K562 (cell line): ENCODE measurements at regions not wholly inside any gene's neighbourhood (a gene's known extent, or its start where the extent isn't known, plus 50 kb on each side); places are given as distances from the start of the nearest gene placed in this dataset.

Experiments used
- ATAC-seq: fragments of 200-7000 bp; cut with Tn5 transposase; 3 replicates; pipeline ENCODE4 v1.9.1; 2020; ENCODE audit warnings: moderate library complexity
- BruUV-seq: library from RNA; stranded (reverse); fragments of 400-500 nt; replicated peaks from 2 replicates; lab custom pipeline; 2021; lab: Mats Ljungman, UMichigan
- CTCF ChIA-PET: fragments of 300-600 bp; formaldehyde crosslinking; extraction: SDS; loops from one replicate; lab custom pipeline; 2021; ENCODE audit warnings: low intra/inter-chr PET ratio; lab: Yijun Ruan, JAX
- POLR2A ChIA-PET: fragments of 300-600, 350-650 bp; sonication (Branson Sonifier 250); formaldehyde crosslinking; extraction: SDS; loops from one replicate; lab custom pipeline; 2021; ENCODE audit warnings: antibody characterized with exemption, inconsistent platforms; lab: Yijun Ruan, JAX
- DNase-seq, 4 experiments: peaks; one replicate each; pipeline versions ENCODE4 v3.0.0 to v3.0.0-alpha.2; 2011 to 2018; ENCODE audit warnings: low spot score in 3 of 4, mixed read lengths in 3 of 4; ENCODE audit errors: extremely low read depth in 1 of 4
- FAIRE-seq: peaks from 2 replicates; lab custom pipeline; 2011; peaks lifted over from hg19 to GRCh38; lab: Jason Lieb, UNC
- H2AFZ ChIP-seq: 2 replicates; pipeline ENCODE4 v1.6.0; 2011; ENCODE audit warnings: low read depth, low read length, control low read depth, inconsistent platforms
- H3K27ac ChIP-seq: fragments of 200-600 bp; 3 replicates; pipeline ENCODE4 v1.8.0; 2011; ENCODE audit warnings: low read depth, mild to moderate bottlenecking, control low read depth, inconsistent platforms, low read length, moderate library complexity, mixed read lengths; ENCODE audit errors: extremely low read depth
- H3K27me3 ChIP-seq, 2 experiments: fragments of 300-600 bp in 1 of 2; 2 replicates in 1 of 2; 3 replicates in 1 of 2; pipeline versions ENCODE4 v1.6.0 to v1.8.0; 2011; ENCODE audit warnings: inconsistent platforms in 2 of 2, low read length in 2 of 2, mild to moderate bottlenecking in 1 of 2, mixed read lengths in 1 of 2, moderate library complexity in 1 of 2; ENCODE audit not compliant: control insufficient read depth in 2 of 2, insufficient read depth in 2 of 2
- H3K36me3 ChIP-seq: fragments of 300-600 bp; 3 replicates; pipeline ENCODE4 v1.8.0; 2011; ENCODE audit warnings: mild to moderate bottlenecking, low read length, inconsistent platforms; ENCODE audit not compliant: control insufficient read depth, insufficient read depth
- H3K4me1 ChIP-seq, 2 experiments: fragments of 200-600 bp in 1 of 2; replicated peaks in 1 of 2; 2 replicates in 1 of 2; 3 replicates in 1 of 2; pipeline versions ENCODE4 v1.5.1 to v1.8.0; 2011; ENCODE audit warnings: inconsistent platforms in 2 of 2, low read length in 2 of 2, mild to moderate bottlenecking in 1 of 2, mixed read lengths in 1 of 2, moderate library complexity in 1 of 2; ENCODE audit not compliant: control insufficient read depth in 2 of 2, insufficient read depth in 2 of 2
- H3K4me2 ChIP-seq: 2 replicates; pipeline ENCODE4 v1.6.1; 2011; ENCODE audit warnings: low read length, control low read depth, inconsistent platforms, mixed read lengths; ENCODE audit not compliant: insufficient read depth
- H3K4me3 ChIP-seq: fragments of 200-600 bp; sonication (generic), shearing (Covaris generic); 2 replicates; pipeline ENCODE4 v1.5.1; 2016; ENCODE audit warnings: control low read depth, inconsistent platforms
- H3K79me2 ChIP-seq: fragments of 200-600 bp; 3 replicates; pipeline ENCODE4 v1.8.0; 2011; ENCODE audit warnings: low read length, inconsistent platforms; ENCODE audit not compliant: control insufficient read depth, insufficient read depth
- H3K9ac ChIP-seq, 2 experiments: 2 replicates each; pipeline versions ENCODE4 v1.6.0 to v1.6.1; 2011; ENCODE audit warnings: low read depth in 2 of 2, low read length in 2 of 2, control low read depth in 1 of 2, inconsistent platforms in 1 of 2, mild to moderate bottlenecking in 1 of 2, mixed read lengths in 1 of 2; ENCODE audit not compliant: insufficient read depth in 1 of 2
- H3K9me1 ChIP-seq: one replicate; pipeline ENCODE4 v1.6.0; 2011; ENCODE audit warnings: inconsistent platforms, mild to moderate bottlenecking, low read length, moderate library complexity; ENCODE audit not compliant: control insufficient read depth, insufficient read depth
- H3K9me3 ChIP-seq: replicated peaks from 2 replicates; pipeline ENCODE4 v1.5.1; 2011; ENCODE audit warnings: low read depth, low read length, inconsistent platforms; ENCODE audit not compliant: control insufficient read depth, insufficient read depth
- H4K20me1 ChIP-seq: replicated peaks from 2 replicates; pipeline ENCODE4 v1.6.1; 2011; ENCODE audit warnings: low read length, inconsistent platforms, mixed read lengths; ENCODE audit not compliant: control insufficient read depth, insufficient read depth
- CBFB ChIP-seq: sonication (generic); formaldehyde crosslinking; IDR thresholded peaks from 2 replicates; pipeline ENCODE4 v1.4.0; 2020; ENCODE audit warnings: mild to moderate bottlenecking, missing genetic modification reagents
- CREB1 ChIP-seq, 2 experiments: sonication (generic) in 1 of 2; formaldehyde crosslinking in 1 of 2; IDR thresholded peaks; 2 replicates each; pipeline versions ENCODE4 v1.6.1 to v1.8.0; 2012 to 2022; ENCODE audit warnings: inconsistent platforms in 1 of 2, mild to moderate bottlenecking in 1 of 2, missing genetic modification reagents in 1 of 2, moderate library complexity in 1 of 2
- E4F1 ChIP-seq: fragments of 250-450 bp; sonication (Bioruptor Pico); IDR thresholded peaks from 2 replicates; pipeline ENCODE4 v1.5.0; 2021; ENCODE audit warnings: mild to moderate bottlenecking, borderline replicate concordance
- EHMT2 ChIP-seq: fragments of 450-650 bp; IDR thresholded peaks from 2 replicates; pipeline ENCODE4 v1.6.1; 2018; ENCODE audit warnings: antibody characterized with exemption
- FOXP1 ChIP-seq: sonication (generic); formaldehyde crosslinking; IDR thresholded peaks from 2 replicates; pipeline ENCODE4 v1.8.0; 2022; ENCODE audit warnings: mild to moderate bottlenecking, missing genetic modification reagents
- NELFE ChIP-seq: IDR thresholded peaks from 2 replicates; pipeline ENCODE4 v1.6.1; 2011; ENCODE audit warnings: mild to moderate bottlenecking; ENCODE audit not compliant: insufficient read depth, insufficient read length
- NFIX ChIP-seq: fragments of 250-450 bp; sonication (Bioruptor Pico); IDR thresholded peaks from 2 replicates; pipeline ENCODE4 v1.4.0; 2020; ENCODE audit warnings: low read depth, mild to moderate bottlenecking, moderate library complexity
- OTX1 ChIP-seq: fragments of 450-650 bp; formaldehyde crosslinking; IDR thresholded peaks from 2 replicates; pipeline ENCODE4 v1.4.0; 2022; ENCODE audit warnings: mild to moderate bottlenecking
- PURB ChIP-seq: sonication (generic); formaldehyde crosslinking; IDR thresholded peaks from 2 replicates; pipeline ENCODE4 v1.9.0; 2021; ENCODE audit warnings: low read depth, mild to moderate bottlenecking, missing genetic modification reagents
- THRAP3 ChIP-seq: fragments of 450-650 bp; IDR thresholded peaks from 2 replicates; pipeline ENCODE4 v1.6.1; 2016; ENCODE audit warnings: mild to moderate bottlenecking, inconsistent platforms, borderline replicate concordance
- XRCC3 ChIP-seq: fragments of 450-650 bp; IDR thresholded peaks from 2 replicates; pipeline ENCODE4 v1.6.1; 2017; ENCODE audit warnings: mild to moderate bottlenecking, moderate library complexity
- ZFX ChIP-seq: sonication (generic); formaldehyde crosslinking; IDR thresholded peaks from 2 replicates; pipeline ENCODE4 v1.8.0; 2022; ENCODE audit warnings: mild to moderate bottlenecking, missing genetic modification reagents, moderate library complexity
- ZKSCAN3 ChIP-seq: fragments of 250-450 bp; sonication (Bioruptor Pico); IDR thresholded peaks from 2 replicates; pipeline ENCODE4 v1.4.0; 2020
- ZNF146 ChIP-seq: IDR thresholded peaks from one replicate; pipeline ENCODE4 v1.6.1; 2018; ENCODE audit warnings: missing compliant biosample characterization; ENCODE audit not compliant: unreplicated experiment
- ZNF354B ChIP-seq: fragments of 250-450 bp; sonication (Bioruptor Pico); IDR thresholded peaks from 2 replicates; pipeline ENCODE4 v1.4.0; 2020
- ZNF780A ChIP-seq: fragments of 250-450 bp; sonication (Bioruptor Pico); IDR thresholded peaks from 2 replicates; pipeline ENCODE4 v1.5.0; 2021; ENCODE audit warnings: mild to moderate bottlenecking
- WGBS: fragments of 100-300 bp; shearing (Covaris generic); methylation state at CpG from one replicate; pipeline ENCODE4 v1.1.6; 2016; ENCODE audit warnings: low coverage, mixed read lengths; ENCODE audit not compliant: insufficient coverage; ENCODE audit errors: missing lambda C conversion rate; 5-methylcytosine and 5-hydroxymethylcytosine counted together
- in situ Hi-C: fragments of 300-500 bp; cut with MboI; formaldehyde crosslinking; loops from 4 replicates; pipeline ENCODE4 v1.15.0; 2018; ENCODE audit warnings: inconsistent platforms, mixed read lengths
- intact Hi-C: fragments of 100-400 bp; cut with micrococcal nuclease; formaldehyde crosslinking; loops from 2 replicates; pipeline ENCODE4 v1.14.2; 2022
- TF ChIP-seq, protein P1 (sequence below), 3 experiments: fragments of 200-800 bp in 1 of 3; fragments of 250-450 bp in 1 of 3; fragments of 450-650 bp in 1 of 3; sonication (Bioruptor Pico) in 1 of 3; sonication (Bioruptor generic) in 1 of 3; formaldehyde crosslinking in 1 of 3; IDR thresholded peaks; 2 replicates each; pipeline versions ENCODE4 v1.6.1 to v1.8.0; 2016 to 2022; ENCODE audit warnings: mild to moderate bottlenecking in 2 of 3, missing genetic modification characterization in 2 of 3, missing compliant biosample characterization in 1 of 3, moderate library complexity in 1 of 3
- TF ChIP-seq, protein P2 (sequence below), 2 experiments: fragments of 250-450 bp in 1 of 2; fragments of 450-650 bp in 1 of 2; sonication (Bioruptor Pico) in 1 of 2; IDR thresholded peaks; 2 replicates each; pipeline versions ENCODE4 v1.6.1 to v1.8.0; 2016 to 2021; ENCODE audit warnings: mild to moderate bottlenecking in 2 of 2, moderate library complexity in 2 of 2, missing compliant biosample characterization in 1 of 2, missing genetic modification characterization in 1 of 2

GRCh38 chr14:49420201-49420600 is 166.0 kb downstream of the RPS29 start:
- H2AFZ ChIP-seq: no peak overlapping the region
- ATAC-seq (no peak), DNase-seq (no peak), FAIRE-seq (no peak)
- no TSS peak for BruUV-seq
- intact Hi-C loops: no loop called here
- in situ Hi-C loops: no loop called here
- no peaks in the 10 kb centered on the region; a peak in 1 of 5 replicates for H3K27me3 ChIP-seq
- no peaks in the 10 kb centered on the region for H3K4me1 ChIP-seq
- no peaks in the 10 kb centered on the region for H3K79me2 ChIP-seq
- POLR2A ChIA-PET: no interaction called here
- H3K9me1 ChIP-seq: no peaks in the 10 kb centered on the region
- H3K4me2 ChIP-seq: no peak overlapping the region
- WGBS: 0% methylated on average over 3 of the region's 3 CpGs
- CTCF ChIA-PET: no interaction called here
- no peak overlapping the region for H3K27ac ChIP-seq
- H3K9me3 ChIP-seq: no peaks in the 10 kb centered on the region
- H3K36me3 ChIP-seq: no peaks in the 10 kb centered on the region
- H3K4me3 ChIP-seq: no peak overlapping the region
- no peaks in the 10 kb centered on the region for H4K20me1 ChIP-seq
- no peak overlapping the region for H3K9ac ChIP-seq
- TF ChIP-seq ZFX (CRISPR knock-in tag) (no peak), NELFE (no peak), E4F1 (no peak), FOXP1 (no peak), ZNF780A (CRISPR knock-in tag) (no peak), THRAP3 (no peak), OTX1 (CRISPR knock-in tag) (no peak), ZNF146 (CRISPR knock-in tag) (no peak), ZKSCAN3 (no peak), CREB1 (IDR thresholded peaks at IDR 0.05) (no peak), CREB1 (CRISPR knock-in tag; IDR thresholded peaks at IDR 0.05) (no peak), EHMT2 (no peak), CBFB (CRISPR knock-in tag) (no peak), XRCC3 (no peak), NFIX (CRISPR knock-in tag) (no peak), ZNF354B (CRISPR knock-in tag) (no peak), PURB (CRISPR knock-in tag) (no peak)
- TF ChIP-seq, protein P1, sequence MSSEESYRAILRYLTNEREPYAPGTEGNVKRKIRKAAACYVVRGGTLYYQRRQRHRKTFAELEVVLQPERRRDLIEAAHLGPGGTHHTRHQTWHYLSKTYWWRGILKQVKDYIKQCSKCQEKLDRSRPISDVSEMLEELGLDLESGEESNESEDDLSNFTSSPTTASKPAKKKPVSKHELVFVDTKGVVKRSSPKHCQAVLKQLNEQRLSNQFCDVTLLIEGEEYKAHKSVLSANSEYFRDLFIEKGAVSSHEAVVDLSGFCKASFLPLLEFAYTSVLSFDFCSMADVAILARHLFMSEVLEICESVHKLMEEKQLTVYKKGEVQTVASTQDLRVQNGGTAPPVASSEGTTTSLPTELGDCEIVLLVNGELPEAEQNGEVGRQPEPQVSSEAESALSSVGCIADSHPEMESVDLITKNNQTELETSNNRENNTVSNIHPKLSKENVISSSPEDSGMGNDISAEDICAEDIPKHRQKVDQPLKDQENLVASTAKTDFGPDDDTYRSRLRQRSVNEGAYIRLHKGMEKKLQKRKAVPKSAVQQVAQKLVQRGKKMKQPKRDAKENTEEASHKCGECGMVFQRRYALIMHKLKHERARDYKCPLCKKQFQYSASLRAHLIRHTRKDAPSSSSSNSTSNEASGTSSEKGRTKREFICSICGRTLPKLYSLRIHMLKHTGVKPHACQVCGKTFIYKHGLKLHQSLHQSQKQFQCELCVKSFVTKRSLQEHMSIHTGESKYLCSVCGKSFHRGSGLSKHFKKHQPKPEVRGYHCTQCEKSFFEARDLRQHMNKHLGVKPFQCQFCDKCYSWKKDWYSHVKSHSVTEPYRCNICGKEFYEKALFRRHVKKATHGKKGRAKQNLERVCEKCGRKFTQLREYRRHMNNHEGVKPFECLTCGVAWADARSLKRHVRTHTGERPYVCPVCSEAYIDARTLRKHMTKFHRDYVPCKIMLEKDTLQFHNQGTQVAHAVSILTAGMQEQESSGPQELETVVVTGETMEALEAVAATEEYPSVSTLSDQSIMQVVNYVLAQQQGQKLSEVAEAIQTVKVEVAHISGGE (CRISPR knock-in tag; IDR thresholded peaks at IDR 0.05): no peak
- TF ChIP-seq, protein P2, sequence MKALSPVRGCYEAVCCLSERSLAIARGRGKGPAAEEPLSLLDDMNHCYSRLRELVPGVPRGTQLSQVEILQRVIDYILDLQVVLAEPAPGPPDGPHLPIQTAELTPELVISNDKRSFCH (CRISPR knock-in tag; IDR thresholded peaks at IDR 0.05): no peak
- TF ChIP-seq, protein P2 (tag; IDR thresholded peaks at IDR 0.05): no peak
